Astrocyte (in vitro differentiated cells and primary cell): ENCODE measurements at regions not wholly inside any gene's neighbourhood (a gene's known extent, or its start where the extent isn't known, plus 50 kb on each side); places are given as distances from the start of the nearest gene placed in this dataset.

Source experiments
- DNase-seq: peaks from one replicate; pipeline ENCODE4 v3.0.0-alpha.2; 2010; ENCODE audit warnings: low read depth
- FAIRE-seq: peaks from 2 replicates; lab custom pipeline; 2011; peaks lifted over from hg19 to GRCh38; lab: Jason Lieb, UNC
- H2AFZ ChIP-seq: 2 replicates; pipeline ENCODE4 v1.6.0; 2012; ENCODE audit warnings: low read depth, low read length, inconsistent platforms
- H3K27ac ChIP-seq: 2 replicates; pipeline ENCODE4 v1.5.1; 2011; ENCODE audit warnings: low read depth, low read length, inconsistent platforms
- H3K27me3 ChIP-seq: 2 replicates; pipeline ENCODE4 v1.6.0; 2011; ENCODE audit warnings: low read length, inconsistent platforms; ENCODE audit not compliant: insufficient read depth
- H3K36me3 ChIP-seq: 2 replicates; pipeline ENCODE4 v1.5.1; 2011; ENCODE audit warnings: low read length, inconsistent platforms; ENCODE audit not compliant: insufficient read depth
- H3K4me1 ChIP-seq: 2 replicates; pipeline ENCODE4 v1.5.1; 2011; ENCODE audit warnings: low read length, inconsistent platforms; ENCODE audit not compliant: insufficient read depth
- H3K4me2 ChIP-seq: 2 replicates; pipeline ENCODE4 v1.6.0; 2012; ENCODE audit warnings: low read length, inconsistent platforms
- H3K4me3 ChIP-seq: 2 replicates; pipeline ENCODE4 v1.5.1; 2011; ENCODE audit warnings: low read depth, mild to moderate bottlenecking, low read length, inconsistent platforms; ENCODE audit not compliant: insufficient read depth
- H3K79me2 ChIP-seq: 2 replicates; pipeline ENCODE4 v1.6.0; 2012; ENCODE audit warnings: mild to moderate bottlenecking, low read length, inconsistent platforms; ENCODE audit not compliant: insufficient read depth
- H3K9ac ChIP-seq: 2 replicates; pipeline ENCODE4 v1.6.0; 2012; ENCODE audit warnings: mild to moderate bottlenecking, low read length, inconsistent platforms
- H3K9me3 ChIP-seq: 2 replicates; pipeline ENCODE4 v1.5.1; 2012; ENCODE audit warnings: low read depth, mild to moderate bottlenecking, low read length, inconsistent platforms; ENCODE audit not compliant: insufficient read depth
- H4K20me1 ChIP-seq: 2 replicates; pipeline ENCODE4 v1.6.0; 2012; ENCODE audit warnings: low read length, inconsistent platforms; ENCODE audit not compliant: insufficient read depth
- H3K27ac Mint-ChIP-seq: one replicate; pipeline ENCODE4 v1.8.0; 2021; ENCODE audit warnings: mild to moderate bottlenecking, mixed read lengths; ENCODE audit not compliant: unreplicated experiment
- H3K27me3 Mint-ChIP-seq: one replicate; pipeline ENCODE4 v1.8.0; 2021; ENCODE audit warnings: low read depth, mixed read lengths; ENCODE audit not compliant: unreplicated experiment
- H3K36me3 Mint-ChIP-seq: one replicate; pipeline ENCODE4 v1.8.0; 2021; ENCODE audit warnings: low read depth, mixed read lengths; ENCODE audit not compliant: unreplicated experiment
- H3K4me1 Mint-ChIP-seq: one replicate; pipeline ENCODE4 v1.8.0; 2021; ENCODE audit warnings: low read depth, mixed read lengths; ENCODE audit not compliant: unreplicated experiment
- H3K4me3 Mint-ChIP-seq: one replicate; pipeline ENCODE4 v1.8.0; 2021; ENCODE audit warnings: mild to moderate bottlenecking, moderate library complexity, mixed read lengths; ENCODE audit not compliant: unreplicated experiment
- H3K9me3 Mint-ChIP-seq: one replicate; pipeline ENCODE4 v1.8.0; 2021; ENCODE audit warnings: mild to moderate bottlenecking, mixed read lengths; ENCODE audit not compliant: unreplicated experiment
- EZH2 ChIP-seq: IDR thresholded peaks from 2 replicates; pipeline ENCODE4 v1.6.1; 2012; ENCODE audit warnings: mild to moderate bottlenecking, low read length, inconsistent platforms; ENCODE audit not compliant: insufficient read depth
- TF ChIP-seq, protein P1 (sequence below): IDR thresholded peaks from 2 replicates; pipeline ENCODE4 v1.5.1; 2011; ENCODE audit warnings: low read depth, mild to moderate bottlenecking, inconsistent platforms, low read length, moderate library complexity; ENCODE audit not compliant: insufficient read depth

DNA sequence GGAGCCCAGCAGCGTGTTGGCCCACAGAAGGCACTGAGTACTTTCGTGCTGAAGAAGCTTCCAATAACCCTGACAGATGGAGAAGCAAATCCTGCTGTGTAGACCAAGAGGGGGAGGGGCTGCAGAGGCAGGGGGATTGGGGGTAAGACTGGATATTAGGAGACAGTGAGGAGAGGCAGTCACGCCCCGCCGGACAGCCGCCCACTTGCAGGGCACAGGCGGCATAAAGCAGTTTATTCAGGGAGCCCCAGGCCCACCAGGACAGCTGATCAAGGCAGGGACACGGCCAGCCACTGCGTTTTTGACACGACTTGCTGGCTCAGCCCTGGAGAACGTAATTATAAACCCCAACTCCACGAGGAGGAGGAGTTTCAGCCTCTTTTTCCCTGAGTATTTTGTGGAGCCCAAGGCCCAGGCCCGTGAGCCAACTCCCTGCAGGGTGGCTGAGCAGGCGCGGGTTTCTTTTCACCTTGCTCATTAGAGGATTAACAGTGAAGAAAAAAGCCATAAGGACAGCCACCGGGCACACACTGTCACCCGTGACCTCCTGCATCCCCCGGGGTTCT lies 177.9 kb downstream of the TFAP2C start:
- Histone ChIP-seq H3K9me3 (no peaks in the 10 kb centered on the region), H3K4me3 (no peak overlapping the region), H3K36me3 (no peaks in the 10 kb centered on the region), H3K4me2 (no peak overlapping the region), H4K20me1 (no peaks in the 10 kb centered on the region), H3K27ac (no peak overlapping the region), H3K9ac (no peak overlapping the region), H3K79me2 (no peaks in the 10 kb centered on the region), H2AFZ (no peak overlapping the region), H3K27me3 (peaks cover 4% of the 10 kb centered on the region), H3K4me1 (peaks cover 18% of the 10 kb centered on the region)
- no peak for FAIRE-seq
- no peak for TF ChIP-seq EZH2
- TF ChIP-seq, protein P1, sequence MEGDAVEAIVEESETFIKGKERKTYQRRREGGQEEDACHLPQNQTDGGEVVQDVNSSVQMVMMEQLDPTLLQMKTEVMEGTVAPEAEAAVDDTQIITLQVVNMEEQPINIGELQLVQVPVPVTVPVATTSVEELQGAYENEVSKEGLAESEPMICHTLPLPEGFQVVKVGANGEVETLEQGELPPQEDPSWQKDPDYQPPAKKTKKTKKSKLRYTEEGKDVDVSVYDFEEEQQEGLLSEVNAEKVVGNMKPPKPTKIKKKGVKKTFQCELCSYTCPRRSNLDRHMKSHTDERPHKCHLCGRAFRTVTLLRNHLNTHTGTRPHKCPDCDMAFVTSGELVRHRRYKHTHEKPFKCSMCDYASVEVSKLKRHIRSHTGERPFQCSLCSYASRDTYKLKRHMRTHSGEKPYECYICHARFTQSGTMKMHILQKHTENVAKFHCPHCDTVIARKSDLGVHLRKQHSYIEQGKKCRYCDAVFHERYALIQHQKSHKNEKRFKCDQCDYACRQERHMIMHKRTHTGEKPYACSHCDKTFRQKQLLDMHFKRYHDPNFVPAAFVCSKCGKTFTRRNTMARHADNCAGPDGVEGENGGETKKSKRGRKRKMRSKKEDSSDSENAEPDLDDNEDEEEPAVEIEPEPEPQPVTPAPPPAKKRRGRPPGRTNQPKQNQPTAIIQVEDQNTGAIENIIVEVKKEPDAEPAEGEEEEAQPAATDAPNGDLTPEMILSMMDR, result no peak
- DNase-seq, result no peak
- Mint-ChIP-seq H3K27me3 (peaks cover 37% of the 10 kb centered on the region), H3K4me3 (no peak overlapping the region), H3K9me3 (peaks cover 6% of the 10 kb centered on the region), H3K36me3 (no peaks in the 10 kb centered on the region), H3K4me1 (no peaks in the 10 kb centered on the region), H3K27ac (no peak overlapping the region)

DNA sequence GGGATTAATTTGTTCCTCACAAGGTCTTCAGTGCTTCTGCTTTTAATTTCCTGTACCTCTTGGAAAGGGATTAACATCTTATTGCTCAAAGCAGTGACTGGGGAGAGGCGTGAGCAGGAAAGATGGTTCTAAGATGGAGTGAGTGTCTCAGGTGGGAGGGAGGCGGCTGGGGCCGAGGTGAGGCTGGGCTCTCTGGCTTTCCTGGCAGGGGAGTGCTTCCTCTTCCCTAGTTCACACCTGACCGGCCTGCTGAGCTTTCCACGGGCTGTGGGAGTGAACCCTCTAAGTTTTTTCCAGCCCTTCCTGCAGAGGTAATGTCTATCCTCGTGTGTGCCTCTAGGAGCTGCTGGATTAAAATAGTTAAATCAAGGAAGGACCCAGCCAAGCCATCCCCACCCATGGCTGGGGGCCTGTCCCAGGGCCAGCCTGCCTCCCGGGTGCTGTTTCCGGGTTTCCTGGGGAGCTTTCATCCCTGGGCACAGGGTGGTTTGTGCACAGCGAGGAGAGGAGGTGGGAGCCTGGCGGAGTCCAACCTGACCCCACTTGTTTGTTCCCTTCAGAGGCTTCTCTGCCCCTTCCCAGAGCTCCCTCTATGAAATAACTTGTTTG lies 179.1 kb downstream of the TFAP2C start:
- Histone ChIP-seq H3K79me2 (no peaks in the 10 kb centered on the region), H4K20me1 (no peaks in the 10 kb centered on the region), H3K36me3 (no peaks in the 10 kb centered on the region), H2AFZ (no peak overlapping the region), H3K9me3 (no peaks in the 10 kb centered on the region), H3K4me1 (peaks cover 10% of the 10 kb centered on the region), H3K4me3 (no peak overlapping the region), H3K4me2 (no peak overlapping the region), H3K27me3 (peaks cover 4% of the 10 kb centered on the region), H3K27ac (no peak overlapping the region), H3K9ac (no peak overlapping the region)
- Mint-ChIP-seq H3K27ac (no peak overlapping the region), H3K36me3 (no peaks in the 10 kb centered on the region), H3K4me3 (no peak overlapping the region), H3K4me1 (no peaks in the 10 kb centered on the region), H3K9me3 (peaks cover 6% of the 10 kb centered on the region), H3K27me3 (peaks cover 31% of the 10 kb centered on the region)
- TF ChIP-seq EZH2, result no peak
- TF ChIP-seq, protein P1, result no peak
- DNase-seq (no peak), FAIRE-seq (no peak)

DNA sequence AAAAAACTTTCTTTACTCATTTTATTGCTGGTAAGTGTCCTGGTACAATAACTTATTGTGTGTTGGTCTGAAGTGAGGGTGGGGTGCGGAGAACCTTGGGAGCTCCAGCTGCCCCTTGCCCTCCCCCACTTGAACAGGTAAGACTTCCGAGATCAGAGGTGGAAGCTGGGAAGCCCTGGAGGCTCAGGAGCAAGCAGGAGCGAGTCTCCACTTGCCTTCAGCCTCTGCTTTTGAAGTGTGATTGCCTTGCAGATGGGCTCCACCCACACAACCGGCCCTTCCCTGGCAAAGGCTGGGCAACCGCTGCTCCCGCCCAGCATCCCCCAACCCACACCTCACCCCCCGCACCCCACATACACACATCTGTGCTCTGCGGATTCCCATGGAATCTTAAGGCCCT lies 179.6 kb downstream of the TFAP2C start:
- no peak overlapping the region for H3K4me2 ChIP-seq
- H3K27me3 ChIP-seq, result peaks cover 4% of the 10 kb centered on the region
- TF ChIP-seq EZH2, result no peak
- TF ChIP-seq, protein P1, result no peak
- H3K27ac ChIP-seq, result no peak overlapping the region
- H3K9ac ChIP-seq, result no peak overlapping the region
- Mint-ChIP-seq H3K4me3 (no peak overlapping the region), H3K27me3 (peaks cover 31% of the 10 kb centered on the region), H3K9me3 (peaks cover 6% of the 10 kb centered on the region), H3K4me1 (no peaks in the 10 kb centered on the region), H3K27ac (no peak overlapping the region), H3K36me3 (no peaks in the 10 kb centered on the region)
- DNase-seq (no peak), FAIRE-seq (no peak)
- H3K9me3 ChIP-seq, result no peaks in the 10 kb centered on the region
- peaks cover 10% of the 10 kb centered on the region for H3K4me1 ChIP-seq
- no peaks in the 10 kb centered on the region for H3K36me3 ChIP-seq
- H4K20me1 ChIP-seq, result no peaks in the 10 kb centered on the region
- no peaks in the 10 kb centered on the region for H3K79me2 ChIP-seq
- no peak overlapping the region for H3K4me3 ChIP-seq
- no peak overlapping the region for H2AFZ ChIP-seq
